Large intestine (tissue), 3 donors: ENCODE measurements at regions not wholly inside any gene's neighbourhood (a gene's known extent, or its start where the extent isn't known, plus 50 kb on each side); places are given as distances from the start of the nearest gene placed in this dataset.

ENCODE experiments used
- DNase-seq, 2 donors: peaks; one replicate each; pipeline versions ENCODE4 v3.0.0 to v3.0.0-alpha.2; 2013
- H3K27ac ChIP-seq: one replicate; pipeline ENCODE4 v1.5.1; 2013; ENCODE audit warnings: low read length
- H3K27me3 ChIP-seq: 2 replicates; pipeline ENCODE4 v1.6.1; 2013; ENCODE audit warnings: low read length; ENCODE audit not compliant: control insufficient read depth, insufficient read depth
- H3K36me3 ChIP-seq: 2 replicates; pipeline ENCODE4 v1.6.1; 2013; ENCODE audit warnings: low read length; ENCODE audit not compliant: control insufficient read depth, insufficient read depth
- H3K4me1 ChIP-seq: one replicate; pipeline ENCODE4 v1.6.1; 2013; ENCODE audit warnings: low read length; ENCODE audit not compliant: control insufficient read depth, insufficient read depth
- H3K4me3 ChIP-seq: one replicate; pipeline ENCODE4 v1.5.1; 2013; ENCODE audit warnings: low read length
- H3K9me3 ChIP-seq: one replicate; pipeline ENCODE4 v1.6.1; 2013; ENCODE audit warnings: mild to moderate bottlenecking, low read depth, low read length, moderate library complexity; ENCODE audit not compliant: control insufficient read depth
- WGBS: methylation state at CpG from one replicate; pipeline ENCODE4 v1.1.5; 2013; ENCODE audit warnings: low lambda C conversion rate; ENCODE audit not compliant: insufficient coverage; 5-methylcytosine and 5-hydroxymethylcytosine counted together

DNA sequence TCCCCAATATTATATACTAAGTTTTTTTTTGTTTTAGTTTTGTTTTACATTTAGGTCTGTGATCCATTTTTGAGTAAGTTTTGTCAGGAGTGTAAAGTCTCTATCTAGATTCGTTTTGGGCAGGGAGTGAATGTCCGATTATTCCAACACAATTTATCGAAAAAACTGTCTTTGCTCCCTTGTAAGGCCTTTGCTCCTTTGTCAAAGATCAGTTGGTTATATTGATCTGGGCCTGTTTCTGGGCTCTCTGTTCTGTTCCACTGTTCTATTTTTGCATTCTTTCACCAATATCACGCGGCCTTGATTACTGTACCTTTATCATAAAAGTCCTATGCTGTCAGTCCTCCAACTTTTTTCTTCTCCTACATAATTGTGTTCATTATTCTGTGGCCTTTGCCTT, 276.5 kb upstream of the ZC3H15 start:
- Histone ChIP-seq H3K4me3 (no peak overlapping the region), H3K27ac (no peak overlapping the region), H3K9me3 (no peaks in the 10 kb centered on the region), H3K4me1 (no peaks in the 10 kb centered on the region), H3K36me3 (no peaks in the 10 kb centered on the region), H3K27me3 (no peaks in the 10 kb centered on the region)
- 100% methylated on average over 2 of the region's 5 CpGs for WGBS
- DNase-seq = no peak

GRCh38 chr2:186220409-186220808, 265.7 kb upstream of the ZC3H15 start:
- Histone ChIP-seq H3K9me3 (peaks cover 4% of the 10 kb centered on the region), H3K27ac (no peak overlapping the region), H3K36me3 (no peaks in the 10 kb centered on the region), H3K27me3 (no peaks in the 10 kb centered on the region), H3K4me1 (no peaks in the 10 kb centered on the region), H3K4me3 (no peak overlapping the region)
- no CpG with 5 or more reads among the region's 5 CpGs for WGBS
- DNase-seq = no peak

DNA sequence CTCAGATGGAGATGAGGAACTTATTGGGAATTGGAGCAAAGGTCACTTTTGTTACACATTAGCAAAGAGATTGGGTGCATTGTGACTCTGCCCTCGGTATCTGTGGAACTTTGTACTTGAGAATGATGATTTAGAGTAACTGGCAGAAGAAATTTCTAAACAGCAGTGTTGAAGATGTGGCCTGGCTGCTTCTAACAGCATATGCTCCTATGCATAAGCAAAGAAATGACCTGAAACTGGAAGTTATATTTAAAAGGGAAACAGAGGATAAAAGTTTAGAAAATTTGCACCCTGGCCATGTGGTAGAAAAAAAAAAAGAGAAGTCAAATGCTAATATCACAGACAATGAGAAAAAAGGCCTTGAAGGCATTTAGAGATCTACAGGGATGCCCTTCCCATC, 256.8 kb upstream of the ZC3H15 start:
- H3K27me3 ChIP-seq = no peaks in the 10 kb centered on the region
- H3K27ac ChIP-seq = no peak overlapping the region
- H3K36me3 ChIP-seq = no peaks in the 10 kb centered on the region
- 40% methylated on average over 1 of the region's 1 CpG for WGBS
- DNase-seq = peak in 1 of 2 donors; percentile 4
- peaks cover 39% of the 10 kb centered on the region for H3K9me3 ChIP-seq
- no peaks in the 10 kb centered on the region for H3K4me1 ChIP-seq
- no peak overlapping the region for H3K4me3 ChIP-seq

- WGBS = 100% methylated on average over 2 of the region's 4 CpGs
- no peak for DNase-seq
- Histone ChIP-seq H3K4me3 (no peak overlapping the region), H3K4me1 (no peaks in the 10 kb centered on the region), H3K36me3 (no peaks in the 10 kb centered on the region), H3K27me3 (no peaks in the 10 kb centered on the region), H3K27ac (no peak overlapping the region), H3K9me3 (no peaks in the 10 kb centered on the region)
Observed at GRCh38 chr2:186241874-186242273, 244.2 kb upstream of the ZC3H15 start.

DNA sequence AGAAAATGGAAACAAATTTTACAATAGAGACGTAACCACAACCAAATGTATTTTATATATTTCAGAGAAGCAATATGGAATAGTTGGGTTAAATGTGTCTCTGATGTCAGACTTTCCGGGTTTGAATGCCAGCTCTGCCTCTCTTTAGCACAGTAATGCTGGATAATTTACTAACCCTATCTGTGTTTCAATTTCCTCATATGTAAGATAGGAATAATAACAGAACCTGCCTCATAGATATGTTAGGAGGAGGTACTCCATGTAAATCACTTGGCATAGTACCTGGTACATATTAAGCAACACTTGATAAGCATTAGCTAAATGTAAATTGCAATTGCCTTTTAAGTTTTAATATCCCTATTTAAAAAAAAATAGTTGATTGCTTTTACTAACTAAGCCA, 231.3 kb upstream of the ZC3H15 start:
- Histone ChIP-seq H3K9me3 (no peaks in the 10 kb centered on the region), H3K4me1 (no peaks in the 10 kb centered on the region), H3K4me3 (no peak overlapping the region), H3K27me3 (no peaks in the 10 kb centered on the region), H3K36me3 (no peaks in the 10 kb centered on the region), H3K27ac (no peak overlapping the region)
- DNase-seq = no peak
- 100% methylated on average over 1 of the region's 2 CpGs for WGBS

GRCh38 chr2:186255823-186256222, 230.2 kb upstream of the ZC3H15 start:
- no peak overlapping the region for H3K4me3 ChIP-seq
- no peaks in the 10 kb centered on the region for H3K36me3 ChIP-seq
- no peak overlapping the region for H3K27ac ChIP-seq
- no peaks in the 10 kb centered on the region for H3K9me3 ChIP-seq
- WGBS = no CpG with 5 or more reads among the region's 4 CpGs
- DNase-seq = no peak
- H3K27me3 ChIP-seq = no peaks in the 10 kb centered on the region
- no peaks in the 10 kb centered on the region for H3K4me1 ChIP-seq

- peaks cover 1% of the 10 kb centered on the region for H3K9me3 ChIP-seq
- no peaks in the 10 kb centered on the region for H3K36me3 ChIP-seq
- H3K4me3 ChIP-seq = no peak overlapping the region
- H3K27me3 ChIP-seq = no peaks in the 10 kb centered on the region
- H3K4me1 ChIP-seq = no peaks in the 10 kb centered on the region
- 0% methylated on average over 1 of the region's 1 CpG for WGBS
- peak; percentile 13 to 24 for DNase-seq
- no peak overlapping the region for H3K27ac ChIP-seq
Observed at GRCh38 chr2:186256540-186256939, 229.5 kb upstream of the ZC3H15 start.

DNA sequence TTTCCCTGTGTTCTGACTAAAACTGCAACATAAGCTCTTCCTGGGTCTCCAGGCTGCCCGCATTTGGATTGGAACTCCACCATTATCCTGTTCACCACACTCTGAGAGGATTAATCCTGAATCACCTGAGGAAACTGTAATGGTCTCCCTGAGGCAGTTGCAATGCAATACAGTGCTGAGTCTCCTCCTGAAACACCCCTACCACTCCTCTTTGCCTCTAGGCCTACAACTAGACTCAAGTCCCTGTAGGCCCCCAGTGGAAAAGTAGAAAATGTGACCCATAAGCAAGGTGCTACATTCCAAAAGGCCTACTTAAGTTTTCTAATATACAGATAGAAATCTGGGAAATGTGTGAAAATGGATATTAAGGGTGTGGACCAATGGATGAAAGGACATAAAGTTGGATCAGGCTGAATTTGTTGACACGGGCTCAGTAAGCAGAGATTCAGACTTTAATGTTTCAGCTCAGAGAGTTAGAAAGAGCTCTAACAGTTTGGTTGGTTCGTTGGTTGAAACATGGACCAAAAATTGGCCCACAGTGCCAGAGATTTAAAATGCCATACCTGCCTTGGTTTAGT, 222.3 kb upstream of the ZC3H15 start:
- H3K36me3 ChIP-seq = no peaks in the 10 kb centered on the region
- no peak for DNase-seq
- H3K27me3 ChIP-seq = no peaks in the 10 kb centered on the region
- H3K4me3 ChIP-seq = no peak overlapping the region
- WGBS = 100% methylated on average over 2 of the region's 3 CpGs
- H3K4me1 ChIP-seq = no peaks in the 10 kb centered on the region
- no peak overlapping the region for H3K27ac ChIP-seq
- peaks cover 3% of the 10 kb centered on the region for H3K9me3 ChIP-seq

DNA sequence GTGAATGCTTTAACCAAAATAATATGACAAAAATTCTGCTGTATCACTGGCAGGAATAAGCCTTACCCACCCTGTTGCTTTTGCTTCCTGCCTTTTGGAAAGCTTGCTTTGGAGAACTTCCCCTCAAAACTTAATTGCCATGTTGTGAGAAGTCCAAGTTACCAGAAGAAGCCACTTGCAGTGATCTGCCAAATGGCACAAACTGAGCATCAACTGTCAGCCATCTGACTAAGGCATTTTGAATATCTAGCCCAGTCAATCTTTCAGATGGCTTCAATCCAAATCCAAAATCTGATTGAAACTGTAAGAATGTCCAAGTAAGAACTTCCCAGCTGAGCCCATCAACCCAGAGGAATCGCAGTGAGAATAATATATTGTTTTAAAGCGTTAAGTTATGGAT, 216.5 kb upstream of the ZC3H15 start:
- no peaks in the 10 kb centered on the region for H3K4me1 ChIP-seq
- 90% methylated on average over 2 of the region's 2 CpGs for WGBS
- no peaks in the 10 kb centered on the region for H3K36me3 ChIP-seq
- no peak overlapping the region for H3K27ac ChIP-seq
- no peak overlapping the region for H3K4me3 ChIP-seq
- H3K9me3 ChIP-seq = peaks cover 4% of the 10 kb centered on the region
- DNase-seq = no peak
- H3K27me3 ChIP-seq = no peaks in the 10 kb centered on the region

DNA sequence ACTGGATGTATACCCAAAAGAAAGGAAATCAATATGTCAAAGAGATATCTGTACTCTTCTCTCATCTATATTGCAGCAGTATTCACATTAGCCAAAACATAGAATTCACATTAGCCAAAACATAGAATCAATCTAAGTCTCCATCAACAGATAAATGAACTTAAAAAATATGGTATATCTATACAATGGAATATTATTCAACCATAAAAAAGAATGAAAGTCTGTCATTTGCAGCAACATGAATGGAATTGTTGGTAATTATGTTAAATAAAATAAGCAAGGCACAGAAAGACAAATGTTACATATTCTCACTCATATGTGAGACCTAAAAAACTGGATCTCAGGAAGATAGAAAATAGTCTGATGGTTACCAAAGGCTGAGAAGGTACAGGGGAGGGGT, 212.1 kb upstream of the ZC3H15 start:
- no peak for DNase-seq
- H3K27ac ChIP-seq = no peak overlapping the region

GRCh38 chr2:186274936-186275575, 211.0 kb upstream of the ZC3H15 start:
- no peaks in the 10 kb centered on the region for H3K36me3 ChIP-seq
- 76% methylated on average over 3 of the region's 6 CpGs for WGBS
- no peaks in the 10 kb centered on the region for H3K27me3 ChIP-seq
- peaks cover 4% of the 10 kb centered on the region for H3K9me3 ChIP-seq
- H3K4me3 ChIP-seq = no peak overlapping the region
- no peak overlapping the region for H3K27ac ChIP-seq
- DNase-seq = no peak
- H3K4me1 ChIP-seq = no peaks in the 10 kb centered on the region

More for the DNA sequence above, 212.1 kb upstream of the ZC3H15 start:
- H3K4me3 ChIP-seq = no peak overlapping the region
- H3K9me3 ChIP-seq = peaks cover 4% of the 10 kb centered on the region
- no peaks in the 10 kb centered on the region for H3K36me3 ChIP-seq
- H3K27me3 ChIP-seq = no peaks in the 10 kb centered on the region
- H3K4me1 ChIP-seq = no peaks in the 10 kb centered on the region
